IMR-90 (cell line): ENCODE measurements at regions not wholly inside any gene's neighbourhood (a gene's known extent, or its start where the extent isn't known, plus 50 kb on each side); places are given as distances from the start of the nearest gene placed in this dataset.

Experiments used
- ATAC-seq: fragments of 200-7000 bp; cut with Tn5 transposase; 2 replicates; pipeline ENCODE4 v1.9.1; 2020; ENCODE audit warnings: low read depth, mild to moderate bottlenecking, moderate library complexity
- BruUV-seq: library from RNA; stranded (reverse); fragments of 400-500 nt; replicated peaks from 2 replicates; lab custom pipeline; 2021; lab: Mats Ljungman, UMichigan
- CTCF ChIA-PET: fragments of 300-600 bp; formaldehyde crosslinking; extraction: SDS; loops from one replicate; lab custom pipeline; 2021; ENCODE audit warnings: antibody characterized with exemption; lab: Yijun Ruan, JAX
- POLR2A ChIA-PET: fragments of 300-600 bp; sonication (Branson Sonifier 250); formaldehyde crosslinking; loops from one replicate; lab custom pipeline; 2022; ENCODE audit warnings: antibody characterized with exemption; ENCODE audit not compliant: unreplicated experiment; lab: Charles Lee
- DNase-seq: peaks from one replicate; pipeline ENCODE4 v3.0.0; 2013
- H2AFZ ChIP-seq: replicated peaks from 2 replicates; pipeline ENCODE3; 2013; ENCODE audit warnings: low read length, mild to moderate bottlenecking; ENCODE audit not compliant: poor library complexity
- H2AK5ac ChIP-seq: 2 replicates; pipeline ENCODE4 v1.6.1; 2013; ENCODE audit warnings: low read depth, low read length, inconsistent platforms
- H2AK9ac ChIP-seq: replicated peaks from 2 replicates; pipeline ENCODE3; 2013; ENCODE audit warnings: mild to moderate bottlenecking, low read depth, low read length, moderate library complexity; ENCODE audit not compliant: poor library complexity
- H2BK120ac ChIP-seq: 2 replicates; pipeline ENCODE4 v1.6.1; 2013; ENCODE audit warnings: low read depth, low read length, inconsistent platforms
- H2BK15ac ChIP-seq: 3 replicates; pipeline ENCODE4 v1.6.1; 2013; ENCODE audit warnings: low read depth, low read length, inconsistent platforms
- H2BK20ac ChIP-seq: 2 replicates; pipeline ENCODE4 v1.6.1; 2013; ENCODE audit warnings: low read depth, mild to moderate bottlenecking, inconsistent platforms, low read length, moderate library complexity
- H2BK5ac ChIP-seq: 2 replicates; pipeline ENCODE4 v1.6.1; 2013; ENCODE audit warnings: mild to moderate bottlenecking, low read depth, low read length, inconsistent platforms; ENCODE audit not compliant: poor library complexity, severe bottlenecking
- H3K14ac ChIP-seq: replicated peaks from 2 replicates; pipeline ENCODE4 v1.6.1; 2013; ENCODE audit warnings: low read depth, low read length, inconsistent platforms
- H3K18ac ChIP-seq: 2 replicates; pipeline ENCODE4 v1.6.1; 2013; ENCODE audit warnings: low read depth, low read length, control low read depth
- H3K23ac ChIP-seq: 2 replicates; pipeline ENCODE4 v1.6.1; 2013; ENCODE audit warnings: low read depth, low read length, inconsistent platforms
- H3K27ac ChIP-seq: 2 replicates; pipeline ENCODE4 v1.5.1; 2013; ENCODE audit warnings: mild to moderate bottlenecking, control low read depth, low read length; ENCODE audit not compliant: insufficient read depth
- H3K27me3 ChIP-seq: 2 replicates; pipeline ENCODE4 v1.6.1; 2013; ENCODE audit warnings: low read length; ENCODE audit not compliant: control insufficient read depth, insufficient read depth
- H3K36me3 ChIP-seq: 2 replicates; pipeline ENCODE4 v1.6.1; 2013; ENCODE audit warnings: low read length, mixed read lengths; ENCODE audit not compliant: control insufficient read depth, insufficient read depth
- H3K4ac ChIP-seq: 2 replicates; pipeline ENCODE4 v1.6.1; 2013; ENCODE audit warnings: low read depth, low read length, inconsistent platforms
- H3K4me1 ChIP-seq: 2 replicates; pipeline ENCODE4 v1.6.1; 2013; ENCODE audit warnings: low read length, mixed read lengths; ENCODE audit not compliant: control insufficient read depth, insufficient read depth
- H3K4me2 ChIP-seq: 2 replicates; pipeline ENCODE4 v1.6.1; 2013; ENCODE audit warnings: low read depth, mild to moderate bottlenecking, control low read depth, low read length, moderate library complexity
- H3K4me3 ChIP-seq: 2 replicates; pipeline ENCODE4 v1.5.1; 2013; ENCODE audit warnings: low read depth, mild to moderate bottlenecking, control low read depth, low read length, moderate library complexity; ENCODE audit not compliant: insufficient read depth
- H3K56ac ChIP-seq: 2 replicates; pipeline ENCODE4 v1.6.1; 2013; ENCODE audit warnings: low read length, inconsistent platforms; ENCODE audit not compliant: insufficient read depth; ENCODE audit errors: extremely low read depth
- H3K79me1 ChIP-seq, 2 experiments: 2 replicates each; pipeline ENCODE4 v1.6.1; 2013; ENCODE audit warnings: low read length in 2 of 2, inconsistent platforms in 1 of 2, low read depth in 1 of 2
- H3K9ac ChIP-seq: 2 replicates; pipeline ENCODE4 v1.6.1; 2013; ENCODE audit warnings: low read depth, low read length, control low read depth
- H3K9me1 ChIP-seq: 2 replicates; pipeline ENCODE4 v1.6.1; 2013; ENCODE audit warnings: low read length, inconsistent platforms; ENCODE audit not compliant: insufficient read depth
- H3K9me3 ChIP-seq: 2 replicates; pipeline ENCODE4 v1.6.1; 2013; ENCODE audit warnings: low read length; ENCODE audit not compliant: control insufficient read depth, insufficient read depth
- H4K20me1 ChIP-seq: 2 replicates; pipeline ENCODE4 v1.6.1; 2013; ENCODE audit warnings: low read length, inconsistent platforms; ENCODE audit not compliant: insufficient read depth
- H4K5ac ChIP-seq: 2 replicates; pipeline ENCODE4 v1.6.1; 2013; ENCODE audit warnings: mild to moderate bottlenecking, low read depth, low read length, control low read depth
- H4K8ac ChIP-seq, 2 experiments: 2 replicates each; pipeline ENCODE4 v1.6.1; 2013; ENCODE audit warnings: low read depth in 2 of 2, low read length in 2 of 2, control low read depth in 1 of 2, inconsistent platforms in 1 of 2
- H4K91ac ChIP-seq: 2 replicates; pipeline ENCODE4 v1.6.1; 2013; ENCODE audit warnings: low read depth, low read length, inconsistent platforms; ENCODE audit not compliant: insufficient read depth
- BHLHE40 ChIP-seq: fragments of 150-350 bp; IDR thresholded peaks from 2 replicates; pipeline ENCODE4 v1.6.1; 2016; ENCODE audit warnings: mild to moderate bottlenecking, low read depth, low read length
- CEBPB ChIP-seq: IDR thresholded peaks from 2 replicates; pipeline ENCODE4 v1.6.1; 2012; ENCODE audit warnings: low read depth, low read length, improper control_type of control experiment
- CHD1 ChIP-seq: IDR thresholded peaks from 2 replicates; pipeline ENCODE4 v1.6.1; 2012; ENCODE audit warnings: low read depth, low read length, improper control_type of control experiment
- CTCF ChIP-seq: conservative IDR thresholded peaks from 2 replicates; pipeline ENCODE4 v1.5.1; 2012; ENCODE audit warnings: mild to moderate bottlenecking, low read depth, low read length, improper control_type of control experiment
- ELK1 ChIP-seq: fragments of 150-350 bp; IDR thresholded peaks from 2 replicates; pipeline ENCODE4 v1.6.1; 2016; ENCODE audit warnings: low read depth, mild to moderate bottlenecking, low read length, moderate library complexity, borderline replicate concordance
- FOS ChIP-seq: fragments of 150-350 bp; IDR thresholded peaks from 2 replicates; pipeline ENCODE4 v1.6.1; 2016; ENCODE audit warnings: low read depth, low read length
- MAFK ChIP-seq: IDR thresholded peaks from 2 replicates; pipeline ENCODE4 v1.6.1; 2012; ENCODE audit warnings: low read depth, low read length, improper control_type of control experiment
- MAZ ChIP-seq: IDR thresholded peaks from 2 replicates; pipeline ENCODE4 v1.6.1; 2012; ENCODE audit warnings: low read depth, mild to moderate bottlenecking, low read length, improper control_type of control experiment, moderate library complexity, borderline replicate concordance
- MXI1 ChIP-seq: IDR thresholded peaks from 2 replicates; pipeline ENCODE4 v1.6.1; 2012; ENCODE audit warnings: low read depth, mild to moderate bottlenecking, low read length, moderate library complexity, borderline replicate concordance
- NFE2L2 ChIP-seq: fragments of 150-350 bp; IDR thresholded peaks from 2 replicates; pipeline ENCODE4 v1.6.1; 2016; ENCODE audit warnings: low read depth, mild to moderate bottlenecking, low read length
- POLR2A ChIP-seq: IDR thresholded peaks from 2 replicates; pipeline ENCODE4 v1.6.1; 2012; ENCODE audit warnings: mild to moderate bottlenecking, low read depth, low read length
- RAD21 ChIP-seq: IDR thresholded peaks from 2 replicates; pipeline ENCODE4 v1.6.1; 2012; ENCODE audit warnings: low read length, improper control_type of control experiment
- RCOR1 ChIP-seq: IDR thresholded peaks from 2 replicates; pipeline ENCODE4 v1.6.1; 2012; ENCODE audit warnings: mild to moderate bottlenecking, low read length, improper control_type of control experiment; ENCODE audit not compliant: insufficient replicate concordance
- RFX5 ChIP-seq: IDR thresholded peaks from 2 replicates; pipeline ENCODE4 v1.8.0; 2012; ENCODE audit warnings: low read depth, mild to moderate bottlenecking, low read length, moderate library complexity
- SMC3 ChIP-seq: fragments of 150-350 bp; IDR thresholded peaks from 2 replicates; pipeline ENCODE4 v1.6.1; 2016; ENCODE audit warnings: low read depth, mild to moderate bottlenecking, antibody characterized with exemption, low read length, moderate library complexity
- USF2 ChIP-seq: fragments of 150-350 bp; IDR thresholded peaks from 2 replicates; pipeline ENCODE4 v1.6.1; 2017; ENCODE audit warnings: mild to moderate bottlenecking, antibody characterized with exemption, low read length, low read depth
- WGBS, 2 experiments: methylation state at CpG; one replicate each; pipeline versions ENCODE4 v1.1.5 to v1.1.7; 2013; ENCODE audit warnings: missing lambda C conversion rate in 2 of 2; ENCODE audit not compliant: insufficient read length in 1 of 2; ENCODE audit errors: extremely low coverage in 2 of 2; 5-methylcytosine and 5-hydroxymethylcytosine counted together
- dilution Hi-C: fragments of 300-500 bp; cut with HindIII; formaldehyde crosslinking; loops from one replicate; pipeline ENCODE4 v1.14.3; 2018; ENCODE audit warnings: low sequenced_read_pairs; ENCODE audit not compliant: unreplicated experiment
- in situ Hi-C: fragments of 300-500 bp; cut with MboI; formaldehyde crosslinking; loops from 3 replicates; pipeline ENCODE4 v1.14.3; 2019; ENCODE audit warnings: low sequenced_read_pairs, inconsistent platforms, mixed read lengths
- intact Hi-C: fragments of 100-400 bp; cut with micrococcal nuclease; formaldehyde crosslinking; loops from 2 replicates; pipeline ENCODE4 v1.10.0; 2022

GRCh38 chr4:148964456-148964855, 522.2 kb upstream of the NR3C2 start:
- dilution Hi-C loops, result no loop called here

More at GRCh38 chr4:148964456-148964855, 522.2 kb upstream of the NR3C2 start:
- Histone ChIP-seq H3K9me1 (no peaks in the 10 kb centered on the region), H3K79me1 (no peaks in the 10 kb centered on the region), H3K27ac (no peak overlapping the region), H2AFZ (no peak overlapping the region), H3K23ac (no peak overlapping the region), H3K4me3 (no peak overlapping the region), H4K20me1 (no peaks in the 10 kb centered on the region), H3K4ac (no peak overlapping the region), H3K4me1 (no peaks in the 10 kb centered on the region; the same call in 1 of the 2 replicates), H3K56ac (no peak overlapping the region), H2BK15ac (no peak overlapping the region), H2BK20ac (no peak overlapping the region), H3K4me2 (no peak overlapping the region), H4K5ac (no peak overlapping the region), H3K27me3 (no peaks in the 10 kb centered on the region), H3K9ac (no peak overlapping the region), H2AK9ac (no peak overlapping the region), H3K9me3 (no peaks in the 10 kb centered on the region; the same call in 1 of the 2 replicates), H3K18ac (no peak overlapping the region), H2AK5ac (no peak overlapping the region), H3K36me3 (no peaks in the 10 kb centered on the region), H4K8ac (no peak overlapping the region), H4K91ac (no peak overlapping the region), H2BK5ac (no peak overlapping the region), H3K14ac (no peak overlapping the region), H2BK120ac (no peak overlapping the region)
- no TSS peak for BruUV-seq
- ATAC-seq, result no peak
- in situ Hi-C loops (loop anchor here (25.0 kb wide), 1 partner anchor 923 kb away; no protein-coding TSS in a partner anchor), intact Hi-C loops (no loop called here)
- POLR2A ChIA-PET, result no interaction called here
- TF ChIP-seq CEBPB (no peak), CHD1 (no peak), MXI1 (no peak), FOS (no peak), USF2 (no peak), MAZ (no peak), RAD21 (no peak), CTCF (no peak), RFX5 (no peak), POLR2A (no peak), MAFK (no peak), NFE2L2 (no peak), SMC3 (no peak), ELK1 (no peak), RCOR1 (no peak), BHLHE40 (no peak)
- WGBS, 2 experiments, result 79% methylated on average over 2 of the region's 2 CpGs; no CpG with 5 or more reads in 1 of the 2 experiments
- CTCF ChIA-PET, result no interaction called here
- DNase-seq, result no peak
